ENCODE measurements at regions not wholly inside any gene's neighbourhood (a gene's known extent, or its start where the extent isn't known, plus 50 kb on each side); places are given as distances from the start of the nearest gene placed in this dataset.

GRCh38 chr13:70502944-70503343, 394.7 kb upstream of the KLHL1 start:
- TF ChIP-seq, protein P1, sequence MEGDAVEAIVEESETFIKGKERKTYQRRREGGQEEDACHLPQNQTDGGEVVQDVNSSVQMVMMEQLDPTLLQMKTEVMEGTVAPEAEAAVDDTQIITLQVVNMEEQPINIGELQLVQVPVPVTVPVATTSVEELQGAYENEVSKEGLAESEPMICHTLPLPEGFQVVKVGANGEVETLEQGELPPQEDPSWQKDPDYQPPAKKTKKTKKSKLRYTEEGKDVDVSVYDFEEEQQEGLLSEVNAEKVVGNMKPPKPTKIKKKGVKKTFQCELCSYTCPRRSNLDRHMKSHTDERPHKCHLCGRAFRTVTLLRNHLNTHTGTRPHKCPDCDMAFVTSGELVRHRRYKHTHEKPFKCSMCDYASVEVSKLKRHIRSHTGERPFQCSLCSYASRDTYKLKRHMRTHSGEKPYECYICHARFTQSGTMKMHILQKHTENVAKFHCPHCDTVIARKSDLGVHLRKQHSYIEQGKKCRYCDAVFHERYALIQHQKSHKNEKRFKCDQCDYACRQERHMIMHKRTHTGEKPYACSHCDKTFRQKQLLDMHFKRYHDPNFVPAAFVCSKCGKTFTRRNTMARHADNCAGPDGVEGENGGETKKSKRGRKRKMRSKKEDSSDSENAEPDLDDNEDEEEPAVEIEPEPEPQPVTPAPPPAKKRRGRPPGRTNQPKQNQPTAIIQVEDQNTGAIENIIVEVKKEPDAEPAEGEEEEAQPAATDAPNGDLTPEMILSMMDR (IDR thresholded peaks at IDR 0.05; ENCODE audit: extremely low read depth in 1 of 2, insufficient read depth in 1 of 2, low read depth in 1 of 2, low read length in 2 of 2) = no peak
- no peak for TF ChIP-seq POLR2A (IDR thresholded peaks at IDR 0.05; ENCODE audit: low read depth, low read length)
- no peak for TF ChIP-seq MYC (IDR thresholded peaks at IDR 0.05; ENCODE audit: low read depth, low read length)
- TF ChIP-seq, protein P2, sequence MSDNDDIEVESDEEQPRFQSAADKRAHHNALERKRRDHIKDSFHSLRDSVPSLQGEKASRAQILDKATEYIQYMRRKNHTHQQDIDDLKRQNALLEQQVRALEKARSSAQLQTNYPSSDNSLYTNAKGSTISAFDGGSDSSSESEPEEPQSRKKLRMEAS (IDR thresholded peaks at IDR 0.05; ENCODE audit: insufficient read depth, insufficient read length) = no peak
- TF ChIP-seq POLR2AphosphoS5 (IDR thresholded peaks at IDR 0.05; ENCODE audit: insufficient read depth, low read depth, low read length) = no peak
- TF ChIP-seq JUN (IDR thresholded peaks at IDR 0.05; ENCODE audit: borderline replicate concordance, insufficient read depth, insufficient read length, low read depth) = no peak
